Activated naive CD8-positive, alpha-beta T cell treated with anti-CD3 and anti-CD28 coated beads, Interleukin-2, amount 10 ng/mL, durations not matched to agents 7 days and 5 days (primary cell): ENCODE measurements at regions not wholly inside any gene's neighbourhood (a gene's known extent, or its start where the extent isn't known, plus 50 kb on each side); places are given as distances from the start of the nearest gene placed in this dataset.

Experiments used
- ATAC-seq: fragments of 150-1000 bp; cut with Tn5 transposase; one replicate; pipeline ENCODE4 v1.10.0; 2021; ENCODE audit warnings: low read depth, moderate library complexity
- POLR2A ChIA-PET: fragments of 350-600 bp; sonication (Branson Sonifier 250); formaldehyde crosslinking; loops from one replicate; lab custom pipeline; 2021; ENCODE audit warnings: antibody characterized with exemption; lab: Charles Lee
- DNase-seq: peaks from one replicate; pipeline ENCODE4 v3.0.0; 2021
- H3K27ac Mint-ChIP-seq: one replicate; pipeline ENCODE4 v1.8.0; 2022; ENCODE audit warnings: mild to moderate bottlenecking, mixed read lengths
- H3K27me3 Mint-ChIP-seq: one replicate; pipeline ENCODE4 v1.8.0; 2022; ENCODE audit warnings: mild to moderate bottlenecking, moderate library complexity, mixed read lengths
- H3K36me3 Mint-ChIP-seq: one replicate; pipeline ENCODE4 v1.8.0; 2021; ENCODE audit warnings: mild to moderate bottlenecking, mixed read lengths
- H3K4me1 Mint-ChIP-seq: one replicate; pipeline ENCODE4 v1.8.0; 2021; ENCODE audit warnings: mixed read lengths
- H3K4me3 Mint-ChIP-seq: one replicate; pipeline ENCODE4 v1.8.0; 2022; ENCODE audit warnings: mild to moderate bottlenecking, moderate library complexity, mixed read lengths
- H3K9me3 Mint-ChIP-seq: one replicate; pipeline ENCODE4 v1.8.0; 2021; ENCODE audit warnings: mixed read lengths

- Mint-ChIP-seq H3K4me1 (no peaks in the 10 kb centered on the region), H3K27ac (no peak overlapping the region), H3K9me3 (no peaks in the 10 kb centered on the region), H3K4me3 (no peak overlapping the region), H3K36me3 (no peaks in the 10 kb centered on the region), H3K27me3 (no peaks in the 10 kb centered on the region)
- ATAC-seq (no peak), DNase-seq (no peak)
- POLR2A ChIA-PET, result no interaction called here
Observed at GRCh38 chr18:51955136-51955535, 384.9 kb upstream of the DCC start.

DNA sequence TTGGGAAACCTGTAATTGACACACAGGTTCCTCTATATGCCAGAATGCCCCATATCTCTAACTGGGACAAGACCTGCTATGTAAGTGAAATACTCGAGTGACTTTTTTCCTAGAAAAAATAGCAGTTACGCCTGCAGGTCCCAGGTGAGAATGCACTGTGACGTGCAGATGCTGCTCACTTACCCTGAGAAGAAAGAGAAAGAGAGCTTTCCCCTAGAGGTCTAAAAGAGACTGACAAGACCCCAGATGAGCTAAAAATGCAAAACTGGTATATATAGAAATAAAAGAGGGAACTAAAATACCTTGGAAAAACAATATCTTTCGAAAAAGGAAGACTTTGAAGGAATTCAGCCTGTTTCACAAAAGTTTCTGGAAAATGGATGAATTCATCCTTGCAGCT lies 383.0 kb upstream of the DCC start:
- no peaks in the 10 kb centered on the region for H3K27me3 Mint-ChIP-seq
- H3K27ac Mint-ChIP-seq, result no peak overlapping the region
- no peaks in the 10 kb centered on the region for H3K9me3 Mint-ChIP-seq
- H3K36me3 Mint-ChIP-seq, result no peaks in the 10 kb centered on the region
- no peak for DNase-seq
- POLR2A ChIA-PET, result no interaction called here
- no peaks in the 10 kb centered on the region for H3K4me1 Mint-ChIP-seq
- H3K4me3 Mint-ChIP-seq, result no peak overlapping the region
- ATAC-seq, result no peak

- Mint-ChIP-seq H3K4me1 (no peaks in the 10 kb centered on the region), H3K27me3 (no peaks in the 10 kb centered on the region), H3K36me3 (no peaks in the 10 kb centered on the region), H3K4me3 (no peak overlapping the region), H3K27ac (no peak overlapping the region), H3K9me3 (no peaks in the 10 kb centered on the region)
- POLR2A ChIA-PET, result no interaction called here
- ATAC-seq (no peak), DNase-seq (no peak)
Observed at GRCh38 chr18:51980101-51980500, 359.9 kb upstream of the DCC start.

DNA sequence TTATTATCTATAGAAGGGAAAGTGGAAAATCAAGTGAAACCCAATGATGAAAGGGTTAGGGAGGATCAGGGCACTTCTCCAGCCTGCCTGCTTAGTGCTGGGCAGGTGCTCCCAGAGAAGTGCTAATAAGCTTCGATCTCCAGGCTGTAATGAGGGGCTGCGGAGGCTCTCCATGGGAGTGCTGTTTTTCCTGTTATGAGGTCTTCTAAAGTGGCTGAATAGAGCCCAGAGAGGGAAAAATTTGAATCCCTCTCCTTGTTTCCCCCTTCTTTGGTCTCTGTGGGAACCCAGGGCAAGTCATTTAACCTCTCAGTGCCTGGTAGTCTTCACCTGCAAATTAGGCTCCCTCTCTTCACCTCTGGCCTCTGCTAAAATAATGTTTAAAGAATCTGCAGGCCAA lies 351.7 kb upstream of the DCC start:
- no peaks in the 10 kb centered on the region for H3K36me3 Mint-ChIP-seq
- DNase-seq (no peak), ATAC-seq (no peak)
- H3K9me3 Mint-ChIP-seq, result peaks cover 2% of the 10 kb centered on the region
- no peaks in the 10 kb centered on the region for H3K4me1 Mint-ChIP-seq
- H3K27ac Mint-ChIP-seq, result no peak overlapping the region
- POLR2A ChIA-PET, result no interaction called here
- no peak overlapping the region for H3K4me3 Mint-ChIP-seq
- no peaks in the 10 kb centered on the region for H3K27me3 Mint-ChIP-seq

DNA sequence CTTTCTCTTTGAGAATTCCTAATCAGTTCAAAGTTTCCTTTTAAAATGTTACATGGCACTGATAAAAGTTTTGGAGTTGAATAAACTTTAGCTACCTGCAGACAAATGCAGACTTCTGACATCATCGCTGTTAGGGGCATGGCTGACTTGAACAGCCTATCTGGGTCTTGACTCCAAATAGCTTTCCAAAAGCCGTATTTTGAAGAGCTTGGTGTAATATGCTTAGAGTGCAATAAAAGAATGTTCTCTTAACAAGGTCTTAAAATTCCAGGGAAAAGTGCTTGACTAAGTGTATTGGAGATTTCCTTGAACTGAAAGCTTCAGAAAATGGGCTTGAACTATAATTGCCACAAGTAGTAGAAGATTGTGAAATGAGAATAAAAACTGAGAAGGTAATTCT lies 342.9 kb upstream of the DCC start:
- no peak overlapping the region for H3K4me3 Mint-ChIP-seq
- no peaks in the 10 kb centered on the region for H3K27me3 Mint-ChIP-seq
- ATAC-seq (no peak), DNase-seq (no peak)
- peaks cover 2% of the 10 kb centered on the region for H3K9me3 Mint-ChIP-seq
- no peaks in the 10 kb centered on the region for H3K4me1 Mint-ChIP-seq
- POLR2A ChIA-PET, result no interaction called here
- H3K27ac Mint-ChIP-seq, result no peak overlapping the region
- H3K36me3 Mint-ChIP-seq, result no peaks in the 10 kb centered on the region

DNA sequence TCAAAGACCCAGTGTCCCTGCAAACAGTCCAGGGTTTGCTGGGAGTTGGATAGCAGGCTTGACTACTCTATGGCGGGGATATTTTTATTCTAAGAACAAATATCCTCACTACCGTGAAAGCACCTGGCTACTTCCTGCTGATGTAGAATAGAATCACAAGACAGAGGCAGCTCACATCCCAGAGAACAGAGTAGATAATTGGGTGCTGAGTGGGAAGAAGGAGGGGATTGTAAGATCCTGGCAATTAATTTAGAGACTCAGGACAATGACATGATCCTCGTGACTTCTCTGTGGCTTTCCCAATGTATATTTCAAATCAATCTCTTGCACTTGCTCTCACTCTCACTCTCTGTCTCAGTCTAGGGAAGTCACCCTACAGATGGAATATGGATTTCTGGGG lies 341.9 kb upstream of the DCC start:
- Mint-ChIP-seq H3K9me3 (no peaks in the 10 kb centered on the region), H3K4me1 (no peaks in the 10 kb centered on the region), H3K27ac (no peak overlapping the region), H3K27me3 (no peaks in the 10 kb centered on the region), H3K36me3 (no peaks in the 10 kb centered on the region), H3K4me3 (no peak overlapping the region)
- no peak for DNase-seq
- POLR2A ChIA-PET, result no interaction called here
- no peak for ATAC-seq

- no peaks in the 10 kb centered on the region for H3K4me1 Mint-ChIP-seq
- ATAC-seq (no peak), DNase-seq (no peak)
- no peaks in the 10 kb centered on the region for H3K27me3 Mint-ChIP-seq
- no peaks in the 10 kb centered on the region for H3K9me3 Mint-ChIP-seq
- no peak overlapping the region for H3K4me3 Mint-ChIP-seq
- H3K36me3 Mint-ChIP-seq, result no peaks in the 10 kb centered on the region
- H3K27ac Mint-ChIP-seq, result no peak overlapping the region
- POLR2A ChIA-PET, result no interaction called here
Observed at GRCh38 chr18:51998711-51999110, 341.3 kb upstream of the DCC start.

DNA sequence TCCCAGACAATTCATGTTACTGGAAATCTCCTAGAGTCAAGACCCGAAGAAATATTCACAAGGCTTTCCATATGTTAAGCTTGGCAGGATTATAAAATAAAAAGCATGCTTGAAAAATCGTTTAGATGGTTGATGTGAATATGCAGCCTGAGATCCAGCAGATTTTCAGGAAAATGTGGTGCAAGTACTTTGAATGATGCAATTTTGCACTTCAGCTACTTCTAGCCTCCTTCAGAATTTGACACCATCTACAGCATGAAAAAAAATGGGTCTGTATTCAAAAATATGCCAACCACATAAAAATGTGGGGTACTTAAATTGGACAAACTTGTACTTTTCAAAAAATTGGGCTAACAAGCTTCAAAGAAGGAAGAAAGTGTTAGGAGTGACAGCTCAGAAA lies 340.6 kb upstream of the DCC start:
- H3K27me3 Mint-ChIP-seq, result no peaks in the 10 kb centered on the region
- no peaks in the 10 kb centered on the region for H3K36me3 Mint-ChIP-seq
- POLR2A ChIA-PET, result no interaction called here
- ATAC-seq (no peak), DNase-seq (no peak)
- no peaks in the 10 kb centered on the region for H3K9me3 Mint-ChIP-seq
- H3K27ac Mint-ChIP-seq, result no peak overlapping the region
- H3K4me1 Mint-ChIP-seq, result no peaks in the 10 kb centered on the region
- no peak overlapping the region for H3K4me3 Mint-ChIP-seq

GRCh38 chr18:52000435-52000834 lies 339.6 kb upstream of the DCC start:
- no peak overlapping the region for H3K4me3 Mint-ChIP-seq
- no peaks in the 10 kb centered on the region for H3K9me3 Mint-ChIP-seq
- no peak for DNase-seq
- POLR2A ChIA-PET, result no interaction called here
- no peaks in the 10 kb centered on the region for H3K36me3 Mint-ChIP-seq
- H3K27me3 Mint-ChIP-seq, result no peaks in the 10 kb centered on the region
- ATAC-seq, result no peak
- H3K4me1 Mint-ChIP-seq, result no peaks in the 10 kb centered on the region
- no peak overlapping the region for H3K27ac Mint-ChIP-seq

- no peaks in the 10 kb centered on the region for H3K27me3 Mint-ChIP-seq
- H3K4me1 Mint-ChIP-seq, result no peaks in the 10 kb centered on the region
- POLR2A ChIA-PET, result no interaction called here
- H3K27ac Mint-ChIP-seq, result no peak overlapping the region
- no peak for ATAC-seq
- no peak overlapping the region for H3K4me3 Mint-ChIP-seq
- DNase-seq, result no peak
- no peaks in the 10 kb centered on the region for H3K9me3 Mint-ChIP-seq
- no peaks in the 10 kb centered on the region for H3K36me3 Mint-ChIP-seq
Observed at GRCh38 chr18:52001106-52001505, 338.9 kb upstream of the DCC start.

DNA sequence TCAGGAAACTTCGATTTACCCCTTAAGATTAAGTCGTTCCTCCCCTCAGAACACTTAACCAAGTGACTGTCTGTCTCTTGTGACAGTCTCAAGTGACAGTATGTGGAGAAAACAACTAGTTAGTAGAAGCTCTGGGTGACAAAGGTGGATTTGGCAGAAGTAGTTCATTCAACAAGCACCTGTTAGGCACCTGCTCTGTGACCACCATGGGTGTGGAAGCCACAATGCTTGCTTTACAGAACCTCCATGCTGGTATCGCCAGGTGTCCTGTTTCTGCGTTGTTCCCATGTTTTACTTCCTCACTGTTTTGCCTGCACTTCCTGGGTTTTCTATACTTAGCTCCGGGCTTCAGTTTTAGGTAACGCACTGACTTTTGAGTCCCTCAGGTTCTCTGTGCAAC lies 337.4 kb upstream of the DCC start:
- H3K4me3 Mint-ChIP-seq, result no peak overlapping the region
- no peaks in the 10 kb centered on the region for H3K36me3 Mint-ChIP-seq
- DNase-seq (no peak), ATAC-seq (no peak)
- no peaks in the 10 kb centered on the region for H3K4me1 Mint-ChIP-seq
- H3K9me3 Mint-ChIP-seq, result no peaks in the 10 kb centered on the region
- H3K27ac Mint-ChIP-seq, result no peak overlapping the region
- POLR2A ChIA-PET, result no interaction called here
- no peaks in the 10 kb centered on the region for H3K27me3 Mint-ChIP-seq

DNA sequence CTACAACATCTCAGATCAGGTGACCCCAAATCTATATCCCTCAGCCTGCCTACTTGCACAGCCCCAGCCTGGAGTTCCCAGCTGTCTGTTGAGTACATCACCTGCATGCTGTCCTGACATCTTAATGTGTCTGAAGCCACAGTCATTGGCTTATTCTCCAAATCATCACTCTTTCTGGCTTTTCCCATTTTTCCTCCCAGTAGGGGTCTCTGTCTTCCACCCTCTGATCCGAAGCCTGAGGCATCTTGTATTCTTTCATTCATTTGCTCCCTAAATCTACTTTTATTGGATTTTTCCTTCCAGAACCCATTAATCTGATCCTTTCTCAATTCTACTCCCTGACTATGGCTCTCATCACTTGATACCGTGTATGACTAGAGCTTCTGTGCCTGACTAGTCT lies 332.9 kb upstream of the DCC start:
- H3K27me3 Mint-ChIP-seq, result no peaks in the 10 kb centered on the region
- no peak for DNase-seq
- no peaks in the 10 kb centered on the region for H3K4me1 Mint-ChIP-seq
- H3K9me3 Mint-ChIP-seq, result peaks cover 1% of the 10 kb centered on the region
- no peak for ATAC-seq
- no peak overlapping the region for H3K27ac Mint-ChIP-seq
- no peak overlapping the region for H3K4me3 Mint-ChIP-seq
- no peaks in the 10 kb centered on the region for H3K36me3 Mint-ChIP-seq
- POLR2A ChIA-PET, result no interaction called here

- Mint-ChIP-seq H3K27me3 (no peaks in the 10 kb centered on the region), H3K4me3 (no peak overlapping the region), H3K27ac (no peak overlapping the region), H3K36me3 (no peaks in the 10 kb centered on the region), H3K4me1 (no peaks in the 10 kb centered on the region), H3K9me3 (peaks cover 1% of the 10 kb centered on the region)
- POLR2A ChIA-PET, result no interaction called here
- ATAC-seq, result no peak
- DNase-seq, result no peak
Observed at GRCh38 chr18:52008330-52008729, 331.7 kb upstream of the DCC start.

GRCh38 chr18:52008736-52009135 lies 331.3 kb upstream of the DCC start:
- Mint-ChIP-seq H3K4me3 (no peak overlapping the region), H3K4me1 (no peaks in the 10 kb centered on the region), H3K27me3 (no peaks in the 10 kb centered on the region), H3K9me3 (peaks cover 1% of the 10 kb centered on the region), H3K36me3 (no peaks in the 10 kb centered on the region), H3K27ac (no peak overlapping the region)
- POLR2A ChIA-PET, result no interaction called here
- DNase-seq, result no peak
- ATAC-seq, result no peak

DNA sequence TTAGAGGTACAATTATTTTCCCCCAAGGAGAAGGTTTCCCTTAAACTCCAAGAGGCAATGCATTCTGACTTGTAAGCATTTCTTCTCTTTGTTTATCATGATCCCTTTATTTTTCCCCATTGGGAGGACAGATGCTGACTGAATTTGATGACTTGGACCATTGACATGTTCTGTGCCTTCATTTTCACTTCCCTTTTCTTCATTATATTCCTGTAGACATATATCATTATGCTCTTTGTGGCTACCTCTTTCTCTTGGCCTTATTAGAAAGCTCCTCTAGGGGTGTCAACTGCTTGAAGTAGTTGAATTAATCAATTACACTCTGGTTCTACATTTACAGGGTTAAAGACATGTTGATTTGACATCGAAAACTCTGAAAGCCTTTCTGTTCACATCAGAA lies 330.0 kb upstream of the DCC start:
- no peaks in the 10 kb centered on the region for H3K4me1 Mint-ChIP-seq
- no peak for DNase-seq
- no peaks in the 10 kb centered on the region for H3K36me3 Mint-ChIP-seq
- H3K27me3 Mint-ChIP-seq, result no peaks in the 10 kb centered on the region
- peaks cover 1% of the 10 kb centered on the region for H3K9me3 Mint-ChIP-seq
- no peak overlapping the region for H3K4me3 Mint-ChIP-seq
- POLR2A ChIA-PET, result no interaction called here
- H3K27ac Mint-ChIP-seq, result no peak overlapping the region
- ATAC-seq, result no peak
